ENCODE measurements at regions not wholly inside any gene's neighbourhood (a gene's known extent, or its start where the extent isn't known, plus 50 kb on each side); places are given as distances from the start of the nearest gene placed in this dataset.

DNA sequence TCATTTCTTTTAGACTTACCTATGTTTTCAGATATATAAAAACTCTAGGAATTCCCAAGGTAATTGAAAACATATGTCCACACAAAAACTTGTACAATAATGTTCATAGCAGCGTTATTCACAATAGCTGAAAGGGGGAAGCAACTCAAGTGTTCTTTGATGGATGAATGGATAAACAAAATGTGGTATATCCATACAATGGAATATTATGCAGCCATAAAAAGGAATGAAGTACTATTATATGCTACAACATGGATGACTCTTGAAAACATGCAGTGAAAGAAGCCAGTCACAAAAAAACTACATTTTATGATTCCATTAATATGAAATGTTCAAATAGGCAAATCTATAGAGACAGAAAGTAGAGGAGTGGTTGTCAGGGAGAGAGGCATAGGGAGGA, 62.2 kb upstream of the WDR26 start:
- Histone ChIP-seq H3K36me3 (ENCODE audit: control insufficient read depth, insufficient read depth, low read length) (no peaks in the 10 kb centered on the region), H3K27ac (ENCODE audit: low read length) (no peak overlapping the region), H3K4me1 (ENCODE audit: control insufficient read depth, insufficient read depth, low read length) (peaks cover 2% of the 10 kb centered on the region; the same call in 1 of the 2 replicates), H3K9me3 (ENCODE audit: control insufficient read depth, insufficient read depth, low read length) (no peaks in the 10 kb centered on the region), H3K27me3 (ENCODE audit: control insufficient read depth, insufficient read depth, low read length) (no peaks in the 10 kb centered on the region), H3K4me3 (ENCODE audit: low read length) (no peak overlapping the region)
- WGBS (ENCODE audit: insufficient coverage, insufficient read length): no CpG with 5 or more reads among the region's 1 CpG
- DNase-seq (ENCODE audit: low read depth, low spot score): no peak

DNA sequence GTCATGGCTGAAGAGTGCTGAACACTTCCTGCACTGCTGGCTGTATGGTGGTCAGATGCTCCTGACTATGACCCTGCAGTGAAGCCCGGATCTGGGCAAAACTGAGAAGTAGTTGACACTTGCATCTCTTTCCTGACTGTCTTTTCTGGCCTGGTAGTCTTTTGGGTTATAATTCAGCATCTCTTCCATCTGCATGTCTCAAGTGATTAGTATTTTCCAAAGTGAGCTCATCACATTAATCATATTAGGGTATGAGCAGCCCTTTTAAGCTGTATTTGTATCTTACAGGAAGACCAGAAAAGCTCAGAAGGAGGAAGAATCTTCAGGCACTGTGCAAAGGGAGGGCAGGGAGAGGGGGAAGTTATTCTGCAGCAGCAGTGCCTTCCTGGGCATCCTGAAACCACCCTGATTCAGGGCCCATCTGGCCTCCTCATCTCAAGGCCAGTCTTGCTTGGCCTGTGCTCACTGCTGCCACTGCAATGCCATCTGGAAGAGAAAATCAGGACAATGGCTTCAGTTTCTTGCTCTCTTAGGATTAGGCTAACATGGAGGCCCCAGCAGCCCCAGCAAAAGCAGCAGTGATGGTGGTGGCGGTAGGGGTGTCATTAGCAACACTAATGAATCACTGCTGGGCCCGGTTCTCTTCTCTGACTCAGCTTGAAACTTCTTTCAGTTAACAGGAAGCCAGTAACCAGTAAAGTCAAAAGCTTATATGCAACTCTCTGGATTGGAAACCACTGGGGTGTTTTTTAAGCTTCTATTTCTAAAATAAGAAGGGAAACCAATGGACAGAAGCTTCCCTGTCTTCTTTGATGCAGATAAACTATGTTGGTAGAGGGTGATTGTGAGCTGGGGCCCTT, 63.3 kb upstream of the WDR26 start:
- no peak for DNase-seq (ENCODE audit: low read depth, low spot score)
- no peaks in the 10 kb centered on the region for H3K36me3 ChIP-seq (ENCODE audit: control insufficient read depth, insufficient read depth, low read length)
- WGBS (ENCODE audit: insufficient coverage, insufficient read length): no CpG with 5 or more reads among the region's 3 CpGs
- no peaks in the 10 kb centered on the region for H3K27me3 ChIP-seq (ENCODE audit: control insufficient read depth, insufficient read depth, low read length)
- no peaks in the 10 kb centered on the region for H3K9me3 ChIP-seq (ENCODE audit: control insufficient read depth, insufficient read depth, low read length)
- H3K27ac ChIP-seq (ENCODE audit: low read length): peak overlapping the region; percentile 54
- H3K4me1 ChIP-seq (ENCODE audit: control insufficient read depth, insufficient read depth, low read length): peaks cover 5% of the 10 kb centered on the region
- no peak overlapping the region for H3K4me3 ChIP-seq (ENCODE audit: low read length)

DNA sequence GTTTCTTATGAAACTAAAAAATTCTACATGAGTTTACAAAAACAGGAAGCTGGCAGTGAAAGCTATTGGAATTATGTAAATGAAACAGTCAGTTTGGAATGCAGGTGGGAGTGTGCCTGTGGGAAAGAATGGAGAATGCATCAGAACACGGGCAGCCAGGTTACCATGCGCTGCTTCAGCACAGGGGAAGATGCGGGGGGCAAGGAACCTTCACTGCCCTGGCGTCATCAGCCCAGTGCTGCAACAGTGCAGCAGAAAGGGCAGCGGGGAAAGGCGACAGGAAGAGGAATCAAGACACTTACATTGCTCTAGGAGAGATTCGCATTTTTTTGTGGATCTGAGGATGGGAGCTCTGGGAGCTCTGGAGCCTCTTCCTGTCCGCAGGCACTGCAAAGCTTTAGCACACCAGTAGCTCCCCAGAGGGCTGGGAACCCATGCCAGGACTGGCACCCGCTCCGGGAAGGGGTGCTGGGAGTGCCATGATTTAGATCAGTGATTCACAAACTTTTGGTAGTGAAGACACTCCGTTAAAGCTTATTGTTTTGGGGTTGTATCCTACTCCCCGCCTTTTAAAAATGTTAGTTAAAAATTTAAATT, 64.1 kb upstream of the WDR26 start:
- Histone ChIP-seq H3K27ac (ENCODE audit: low read length) (peak overlapping the region; percentile 1), H3K27me3 (ENCODE audit: control insufficient read depth, insufficient read depth, low read length) (no peaks in the 10 kb centered on the region), H3K4me1 (ENCODE audit: control insufficient read depth, insufficient read depth, low read length) (peaks cover 8% of the 10 kb centered on the region), H3K9me3 (ENCODE audit: control insufficient read depth, insufficient read depth, low read length) (no peaks in the 10 kb centered on the region), H3K36me3 (ENCODE audit: control insufficient read depth, insufficient read depth, low read length) (no peaks in the 10 kb centered on the region), H3K4me3 (ENCODE audit: low read length) (no peak overlapping the region)
- DNase-seq (ENCODE audit: low read depth, low spot score): peak; percentile 80
- no CpG with 5 or more reads among the region's 12 CpGs for WGBS (ENCODE audit: insufficient coverage, insufficient read length)

DNA sequence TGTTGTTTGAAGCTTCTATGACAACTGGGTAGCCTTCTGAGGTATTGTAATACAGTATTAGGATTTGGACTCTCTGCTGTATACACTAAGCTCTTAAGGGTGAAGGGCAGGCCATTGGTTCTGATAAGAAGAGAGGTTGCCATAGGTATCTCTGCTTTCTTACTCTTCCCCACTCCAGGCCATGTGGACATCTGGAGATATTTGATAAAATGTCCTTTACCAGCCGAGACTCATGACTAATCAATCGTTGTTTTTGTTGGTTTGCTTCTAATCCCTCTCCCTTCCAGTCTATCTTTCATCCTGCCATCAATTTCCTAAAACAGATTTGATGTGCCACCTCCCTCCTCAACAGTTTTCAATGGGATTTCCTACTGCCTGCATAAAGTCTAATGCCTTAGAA, 64.6 kb upstream of the WDR26 start:
- Histone ChIP-seq H3K4me1 (ENCODE audit: control insufficient read depth, insufficient read depth, low read length) (peaks cover 9% of the 10 kb centered on the region), H3K27me3 (ENCODE audit: control insufficient read depth, insufficient read depth, low read length) (no peaks in the 10 kb centered on the region), H3K9me3 (ENCODE audit: control insufficient read depth, insufficient read depth, low read length) (no peaks in the 10 kb centered on the region), H3K4me3 (ENCODE audit: low read length) (no peak overlapping the region), H3K36me3 (ENCODE audit: control insufficient read depth, insufficient read depth, low read length) (no peaks in the 10 kb centered on the region), H3K27ac (ENCODE audit: low read length) (peak overlapping the region; percentile 1)
- WGBS (ENCODE audit: insufficient coverage, insufficient read length): no CpG with 5 or more reads among the region's 2 CpGs
- no peak for DNase-seq (ENCODE audit: low read depth, low spot score)

DNA sequence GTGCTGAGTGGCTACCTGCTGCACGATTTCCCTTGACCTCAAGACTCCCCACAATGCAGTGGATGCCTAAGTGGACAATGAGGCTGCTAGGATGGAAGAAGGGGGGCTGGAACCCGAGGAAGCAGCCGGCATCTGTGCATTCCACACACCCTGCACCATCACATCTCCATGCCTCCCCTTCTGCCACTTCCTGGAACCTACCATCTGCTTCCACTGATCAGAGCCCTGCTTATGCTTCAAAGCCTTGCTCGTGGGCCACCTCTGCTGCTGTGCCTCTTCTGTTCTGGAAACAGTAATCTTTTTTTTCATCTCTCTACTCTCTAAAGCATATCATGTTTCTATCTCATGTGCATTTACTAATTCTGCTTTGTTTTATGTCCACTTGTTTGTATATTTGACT, 66.2 kb upstream of the WDR26 start:
- no peak overlapping the region for H3K4me3 ChIP-seq (ENCODE audit: low read length)
- no peaks in the 10 kb centered on the region for H3K36me3 ChIP-seq (ENCODE audit: control insufficient read depth, insufficient read depth, low read length)
- WGBS (ENCODE audit: insufficient coverage, insufficient read length): no CpG with 5 or more reads among the region's 4 CpGs
- no peak overlapping the region for H3K27ac ChIP-seq (ENCODE audit: low read length)
- H3K27me3 ChIP-seq (ENCODE audit: control insufficient read depth, insufficient read depth, low read length): no peaks in the 10 kb centered on the region
- peaks cover 9% of the 10 kb centered on the region for H3K4me1 ChIP-seq (ENCODE audit: control insufficient read depth, insufficient read depth, low read length)
- H3K9me3 ChIP-seq (ENCODE audit: control insufficient read depth, insufficient read depth, low read length): no peaks in the 10 kb centered on the region
- DNase-seq (ENCODE audit: low read depth, low spot score): no peak

DNA sequence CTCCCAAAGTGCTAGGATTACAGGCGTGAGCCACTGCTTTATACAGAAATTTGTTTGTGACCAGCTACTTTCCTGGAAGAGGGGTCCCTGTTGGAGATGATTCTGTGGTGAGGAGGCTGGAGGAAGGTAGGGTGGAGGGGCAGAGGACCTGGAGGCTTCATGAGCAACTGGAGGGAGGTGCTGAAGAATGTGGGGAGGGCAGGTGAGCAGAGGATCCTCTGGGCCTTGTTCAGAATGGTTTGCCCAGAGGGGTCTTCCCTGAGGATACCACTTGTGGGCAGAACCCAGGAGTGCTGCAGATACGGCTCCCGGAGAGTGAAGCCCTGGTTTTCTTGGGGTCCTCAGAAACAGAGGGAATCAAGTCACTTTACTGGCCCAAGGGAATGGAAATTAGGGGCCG, 67.2 kb upstream of the WDR26 start:
- Histone ChIP-seq H3K4me1 (ENCODE audit: control insufficient read depth, insufficient read depth, low read length) (peaks cover 9% of the 10 kb centered on the region), H3K36me3 (ENCODE audit: control insufficient read depth, insufficient read depth, low read length) (no peaks in the 10 kb centered on the region)

DNA sequence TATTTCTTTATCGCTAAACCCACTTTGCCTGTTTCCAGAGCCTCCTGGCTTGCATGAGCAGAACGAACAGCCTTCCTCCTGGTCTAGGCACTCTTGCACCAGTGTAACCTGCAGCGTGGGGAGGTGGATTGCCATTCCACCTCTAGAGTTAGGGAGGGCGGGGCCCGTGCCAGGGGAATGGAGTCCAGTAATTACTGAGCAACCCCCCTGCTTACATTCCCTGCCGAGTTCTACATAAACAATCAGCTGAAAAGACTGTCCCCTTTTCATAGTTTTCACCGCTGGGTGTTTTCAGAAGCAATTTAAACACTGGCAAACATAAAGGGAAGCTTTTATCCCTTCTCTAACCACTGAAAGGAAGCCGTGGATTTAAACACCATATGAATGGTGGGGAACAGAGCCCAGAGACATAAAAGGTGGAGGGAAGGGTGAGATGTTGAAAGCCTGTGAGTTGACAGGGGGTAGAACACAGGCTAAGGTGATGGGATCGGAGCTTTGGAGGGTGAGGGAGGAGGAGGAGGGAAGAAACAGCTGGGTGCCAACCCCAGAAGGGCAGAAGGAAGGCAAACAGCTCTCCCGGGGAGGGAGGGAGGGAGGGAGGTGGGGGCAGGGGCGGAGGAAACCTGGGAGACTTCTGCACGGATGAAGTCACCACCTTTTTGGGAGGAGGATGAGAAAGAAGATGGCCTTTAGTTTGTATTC, 68.0 kb upstream of the WDR26 start:
- DNase-seq (ENCODE audit: low read depth, low spot score): no peak
- no CpG with 5 or more reads among the region's 12 CpGs for WGBS (ENCODE audit: insufficient coverage, insufficient read length)
- H3K27me3 ChIP-seq (ENCODE audit: control insufficient read depth, insufficient read depth, low read length): no peaks in the 10 kb centered on the region
- no peak overlapping the region for H3K27ac ChIP-seq (ENCODE audit: low read length)
- no peaks in the 10 kb centered on the region for H3K9me3 ChIP-seq (ENCODE audit: control insufficient read depth, insufficient read depth, low read length)
- H3K4me3 ChIP-seq (ENCODE audit: low read length): no peak overlapping the region
- H3K36me3 ChIP-seq (ENCODE audit: control insufficient read depth, insufficient read depth, low read length): no peaks in the 10 kb centered on the region
- peaks cover 9% of the 10 kb centered on the region for H3K4me1 ChIP-seq (ENCODE audit: control insufficient read depth, insufficient read depth, low read length)

More for the DNA sequence above, 67.2 kb upstream of the WDR26 start:
- Histone ChIP-seq H3K9me3 (ENCODE audit: control insufficient read depth, insufficient read depth, low read length) (no peaks in the 10 kb centered on the region), H3K4me3 (ENCODE audit: low read length) (no peak overlapping the region), H3K27ac (ENCODE audit: low read length) (no peak overlapping the region), H3K27me3 (ENCODE audit: control insufficient read depth, insufficient read depth, low read length) (no peaks in the 10 kb centered on the region)
- no peak for DNase-seq (ENCODE audit: low read depth, low spot score)
- no CpG with 5 or more reads among the region's 4 CpGs for WGBS (ENCODE audit: insufficient coverage, insufficient read length)

DNA sequence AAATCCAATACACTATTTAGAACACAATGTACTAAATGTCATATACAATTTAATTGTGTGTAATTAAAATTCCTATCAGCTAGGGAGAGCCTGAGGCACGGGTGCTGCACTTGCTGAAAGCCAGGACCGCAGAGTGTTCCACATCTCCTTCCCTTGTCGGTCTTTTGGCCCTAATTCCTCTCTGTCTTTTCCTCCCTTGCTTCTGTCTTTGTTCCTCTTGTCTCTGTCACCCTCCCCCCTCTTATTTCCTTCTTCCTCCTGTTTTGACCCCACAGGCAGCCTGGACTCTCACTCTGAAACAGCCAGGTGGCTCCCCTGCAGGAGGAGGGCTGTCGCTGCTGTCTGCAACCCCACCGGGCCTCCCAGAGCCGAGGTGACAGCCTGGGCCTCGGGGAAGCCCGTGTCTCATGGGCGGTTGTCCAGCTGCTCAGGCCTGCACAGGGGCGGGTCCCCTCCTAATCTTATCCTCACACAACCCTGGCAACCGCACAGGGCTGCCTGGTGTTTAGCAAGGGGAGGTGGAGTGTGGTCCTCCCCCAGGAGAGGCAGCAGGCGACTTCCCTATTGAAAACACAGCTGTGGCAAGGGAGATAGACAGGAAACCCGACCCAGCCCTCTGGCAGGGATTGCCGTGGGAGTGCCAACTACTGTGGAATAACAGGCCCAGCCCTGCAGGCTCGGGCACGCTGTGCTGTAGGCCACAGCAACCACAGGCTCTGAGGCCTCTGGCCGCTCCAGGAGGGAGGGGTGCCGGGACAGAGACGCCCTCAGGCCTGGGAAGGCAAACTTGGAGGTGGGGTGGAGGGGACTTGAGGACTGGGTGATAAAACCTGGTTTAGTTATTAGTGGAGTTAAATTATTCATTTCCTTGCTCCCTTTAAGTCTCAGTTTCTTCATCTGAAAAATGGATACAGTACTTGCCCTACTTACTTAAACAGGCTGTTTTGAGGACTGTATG, 68.8 kb upstream of the WDR26 start:
- peaks cover 7% of the 10 kb centered on the region for H3K4me1 ChIP-seq (ENCODE audit: control insufficient read depth, insufficient read depth, low read length)
- H3K4me3 ChIP-seq (ENCODE audit: low read length): no peak overlapping the region
- WGBS (ENCODE audit: insufficient coverage, insufficient read length): no CpG with 5 or more reads among the region's 19 CpGs

DNA sequence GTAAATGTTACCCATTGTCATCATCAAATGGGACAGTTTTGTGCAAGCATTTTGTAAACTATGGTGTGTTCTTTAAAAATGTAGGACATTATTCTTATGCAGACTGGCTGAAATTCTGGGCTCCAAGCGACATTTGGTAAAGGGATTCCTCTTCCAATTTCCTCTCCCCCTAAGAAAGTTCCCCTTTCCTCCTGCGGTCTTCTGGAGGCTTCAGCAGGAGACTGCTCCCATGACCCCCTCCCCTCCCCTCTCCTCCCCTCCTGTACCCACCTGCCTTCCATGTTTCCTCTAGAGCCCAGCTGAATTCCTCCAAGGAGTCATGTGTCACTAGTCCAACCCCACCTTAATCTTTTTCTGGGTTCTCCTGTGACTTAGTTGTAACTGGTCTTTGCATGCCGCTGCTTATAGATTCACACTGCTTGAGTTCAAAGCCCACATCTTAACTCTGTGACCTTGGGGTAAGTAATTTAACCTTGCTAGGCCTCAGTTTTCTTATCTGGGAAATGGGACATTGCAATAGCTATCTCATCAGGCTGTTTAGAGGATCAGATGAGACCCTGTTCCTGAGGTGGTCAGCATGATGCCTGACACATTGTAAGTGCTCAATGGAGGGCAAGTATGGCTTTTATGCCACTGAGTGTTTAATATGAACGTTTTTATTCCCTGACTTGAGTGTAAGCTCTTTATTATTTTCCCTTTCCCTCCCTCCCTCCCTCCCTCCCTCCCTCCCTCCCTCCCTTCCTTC, 69.9 kb upstream of the WDR26 start:
- H3K36me3 ChIP-seq (ENCODE audit: control insufficient read depth, insufficient read depth, low read length): no peaks in the 10 kb centered on the region
- peaks cover 7% of the 10 kb centered on the region for H3K4me1 ChIP-seq (ENCODE audit: control insufficient read depth, insufficient read depth, low read length)
- no peaks in the 10 kb centered on the region for H3K27me3 ChIP-seq (ENCODE audit: control insufficient read depth, insufficient read depth, low read length)
- H3K9me3 ChIP-seq (ENCODE audit: control insufficient read depth, insufficient read depth, low read length): no peaks in the 10 kb centered on the region
- no peak for DNase-seq (ENCODE audit: low read depth, low spot score)
- no CpG with 5 or more reads among the region's 4 CpGs for WGBS (ENCODE audit: insufficient coverage, insufficient read length)
- no peak overlapping the region for H3K4me3 ChIP-seq (ENCODE audit: low read length)
- no peak overlapping the region for H3K27ac ChIP-seq (ENCODE audit: low read length)

More for the DNA sequence above, 68.8 kb upstream of the WDR26 start:
- H3K27ac ChIP-seq (ENCODE audit: low read length): no peak overlapping the region
- DNase-seq (ENCODE audit: low read depth, low spot score): no peak
- H3K27me3 ChIP-seq (ENCODE audit: control insufficient read depth, insufficient read depth, low read length): no peaks in the 10 kb centered on the region
- H3K36me3 ChIP-seq (ENCODE audit: control insufficient read depth, insufficient read depth, low read length): no peaks in the 10 kb centered on the region
- no peaks in the 10 kb centered on the region for H3K9me3 ChIP-seq (ENCODE audit: control insufficient read depth, insufficient read depth, low read length)

All from iPS DF 6.9 (cell line).